PFSK-1 (cell line): ENCODE measurements at regions not wholly inside any gene's neighbourhood (a gene's known extent, or its start where the extent isn't known, plus 50 kb on each side); places are given as distances from the start of the nearest gene placed in this dataset.

Experiments used
- POLR2AphosphoS5 ChIP-seq: IDR thresholded peaks from 2 replicates; pipeline ENCODE4 v1.6.1; 2012; ENCODE audit warnings: low read depth, mild to moderate bottlenecking, control low read depth, low read length, moderate library complexity
- SIN3A ChIP-seq: IDR thresholded peaks from 2 replicates; pipeline ENCODE4 v1.6.1; 2012; ENCODE audit warnings: mild to moderate bottlenecking, low read length, moderate library complexity, borderline replicate concordance; ENCODE audit not compliant: insufficient read depth
- TAF1 ChIP-seq: IDR thresholded peaks from 2 replicates; pipeline ENCODE4 v1.6.1; 2012; ENCODE audit warnings: low read length, control low read depth, borderline replicate concordance; ENCODE audit not compliant: insufficient read depth
- TF ChIP-seq, protein P1 (sequence below), 2 experiments: IDR thresholded peaks; 2 replicates each; pipeline versions ENCODE4 v1.6.1 to v1.8.0; 2011 to 2012; ENCODE audit warnings: low read depth in 2 of 2, low read length in 2 of 2, control low read depth in 1 of 2, inconsistent platforms in 1 of 2, mild to moderate bottlenecking in 1 of 2, moderate library complexity in 1 of 2; ENCODE audit not compliant: insufficient read depth in 1 of 2

DNA sequence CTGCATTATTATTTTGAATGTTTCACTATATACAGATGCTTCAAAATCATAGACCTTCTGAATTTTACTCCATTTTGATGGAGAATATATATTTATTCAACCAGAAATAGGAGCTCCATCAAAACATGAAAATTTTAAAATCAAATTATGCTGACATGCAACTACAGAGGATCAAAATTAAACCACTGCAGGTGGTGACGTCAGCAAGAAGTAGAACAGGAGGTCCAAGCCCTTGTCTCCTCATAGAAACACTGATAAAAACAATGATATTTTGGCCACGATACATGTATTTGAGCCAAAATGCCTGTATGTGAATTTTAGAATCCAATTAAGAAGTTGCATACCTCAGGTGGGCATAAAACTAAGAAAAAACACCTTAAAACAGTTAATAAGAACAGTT is 236.6 kb upstream of the FBXL7 start:
- TF ChIP-seq POLR2AphosphoS5 (no peak), TAF1 (no peak), SIN3A (no peak)
- TF ChIP-seq, protein P1, sequence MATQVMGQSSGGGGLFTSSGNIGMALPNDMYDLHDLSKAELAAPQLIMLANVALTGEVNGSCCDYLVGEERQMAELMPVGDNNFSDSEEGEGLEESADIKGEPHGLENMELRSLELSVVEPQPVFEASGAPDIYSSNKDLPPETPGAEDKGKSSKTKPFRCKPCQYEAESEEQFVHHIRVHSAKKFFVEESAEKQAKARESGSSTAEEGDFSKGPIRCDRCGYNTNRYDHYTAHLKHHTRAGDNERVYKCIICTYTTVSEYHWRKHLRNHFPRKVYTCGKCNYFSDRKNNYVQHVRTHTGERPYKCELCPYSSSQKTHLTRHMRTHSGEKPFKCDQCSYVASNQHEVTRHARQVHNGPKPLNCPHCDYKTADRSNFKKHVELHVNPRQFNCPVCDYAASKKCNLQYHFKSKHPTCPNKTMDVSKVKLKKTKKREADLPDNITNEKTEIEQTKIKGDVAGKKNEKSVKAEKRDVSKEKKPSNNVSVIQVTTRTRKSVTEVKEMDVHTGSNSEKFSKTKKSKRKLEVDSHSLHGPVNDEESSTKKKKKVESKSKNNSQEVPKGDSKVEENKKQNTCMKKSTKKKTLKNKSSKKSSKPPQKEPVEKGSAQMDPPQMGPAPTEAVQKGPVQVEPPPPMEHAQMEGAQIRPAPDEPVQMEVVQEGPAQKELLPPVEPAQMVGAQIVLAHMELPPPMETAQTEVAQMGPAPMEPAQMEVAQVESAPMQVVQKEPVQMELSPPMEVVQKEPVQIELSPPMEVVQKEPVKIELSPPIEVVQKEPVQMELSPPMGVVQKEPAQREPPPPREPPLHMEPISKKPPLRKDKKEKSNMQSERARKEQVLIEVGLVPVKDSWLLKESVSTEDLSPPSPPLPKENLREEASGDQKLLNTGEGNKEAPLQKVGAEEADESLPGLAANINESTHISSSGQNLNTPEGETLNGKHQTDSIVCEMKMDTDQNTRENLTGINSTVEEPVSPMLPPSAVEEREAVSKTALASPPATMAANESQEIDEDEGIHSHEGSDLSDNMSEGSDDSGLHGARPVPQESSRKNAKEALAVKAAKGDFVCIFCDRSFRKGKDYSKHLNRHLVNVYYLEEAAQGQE (IDR thresholded peaks at IDR 0.05; ENCODE audit: insufficient read depth in 1 of 2, low read depth in 2 of 2, low read length in 2 of 2) = no peak
